WTC11 (cell line): ENCODE measurements at regions not wholly inside any gene's neighbourhood (a gene's known extent, or its start where the extent isn't known, plus 50 kb on each side); places are given as distances from the start of the nearest gene placed in this dataset.

Source experiments
- ATAC-seq: fragments of 200-7000 bp; cut with Tn5 transposase; 2 replicates; pipeline ENCODE4 v1.10.0; 2021; ENCODE audit warnings: mild to moderate bottlenecking, moderate library complexity
- CTCF ChIA-PET: fragments of 300-600 bp; sonication (Branson Sonifier 250); formaldehyde crosslinking; loops from one replicate; lab custom pipeline; 2021; ENCODE audit warnings: antibody characterized with exemption; lab: Charles Lee
- POLR2A ChIA-PET: fragments of 350-600 bp; sonication (Branson Sonifier 250); formaldehyde crosslinking; loops from one replicate; lab custom pipeline; 2021; ENCODE audit warnings: antibody characterized with exemption; lab: Charles Lee
- DNase-seq: peaks from one replicate; pipeline ENCODE4 v3.0.0; 2021; ENCODE audit warnings: low spot score
- H3K27ac Mint-ChIP-seq: 2 replicates; pipeline ENCODE4 v1.8.0; 2021; ENCODE audit warnings: mixed read lengths
- H3K27me3 Mint-ChIP-seq: 2 replicates; pipeline ENCODE4 v1.8.0; 2021; ENCODE audit warnings: low read depth, mild to moderate bottlenecking, moderate library complexity, mixed read lengths
- H3K36me3 Mint-ChIP-seq: 2 replicates; pipeline ENCODE4 v1.8.0; 2021; ENCODE audit warnings: mixed read lengths
- H3K4me1 Mint-ChIP-seq: 2 replicates; pipeline ENCODE4 v1.8.0; 2022; ENCODE audit warnings: mixed read lengths
- H3K4me3 Mint-ChIP-seq: 2 replicates; pipeline ENCODE4 v1.8.0; 2021; ENCODE audit warnings: mild to moderate bottlenecking, moderate library complexity, mixed read lengths
- H3K9me3 Mint-ChIP-seq: 2 replicates; pipeline ENCODE4 v1.8.0; 2021; ENCODE audit warnings: mixed read lengths
- EMX1 ChIP-seq: fragments of 250-450 bp; sonication (Bioruptor Pico); IDR thresholded peaks from 2 replicates; pipeline ENCODE4 v1.8.0; 2021; ENCODE audit warnings: mild to moderate bottlenecking
- IRF1 ChIP-seq: sonication (generic); formaldehyde crosslinking; IDR thresholded peaks from 2 replicates; pipeline ENCODE4 v1.8.0; 2023; ENCODE audit warnings: missing genetic modification reagents
- OVOL2 ChIP-seq: fragments of 250-450 bp; sonication (Bioruptor Pico); IDR thresholded peaks from 2 replicates; pipeline ENCODE4 v1.9.0; 2021; ENCODE audit warnings: mild to moderate bottlenecking, borderline replicate concordance
- SOX15 ChIP-seq: fragments of 250-450 bp; sonication (Bioruptor Pico); IDR thresholded peaks from 2 replicates; pipeline ENCODE4 v1.9.0; 2021; ENCODE audit warnings: mild to moderate bottlenecking
- TP53 ChIP-seq: sonication (generic); formaldehyde crosslinking; IDR thresholded peaks from 2 replicates; pipeline ENCODE4 v1.8.1; 2023; ENCODE audit warnings: mild to moderate bottlenecking, missing genetic modification reagents
- ZNF263 ChIP-seq: sonication (generic); formaldehyde crosslinking; IDR thresholded peaks from 2 replicates; pipeline ENCODE4 v1.8.1; 2022; ENCODE audit warnings: low read depth, mild to moderate bottlenecking, moderate library complexity, missing genetic modification reagents
- ZNF317 ChIP-seq: sonication (generic); formaldehyde crosslinking; IDR thresholded peaks from 2 replicates; pipeline ENCODE4 v1.8.1; 2023; ENCODE audit warnings: low read depth, mild to moderate bottlenecking, moderate library complexity, missing genetic modification reagents, borderline replicate concordance
- ZNF423 ChIP-seq: fragments of 250-450 bp; sonication (Bioruptor Pico); IDR thresholded peaks from 2 replicates; pipeline ENCODE4 v2.1.2; 2022; ENCODE audit warnings: mild to moderate bottlenecking, moderate library complexity
- TF ChIP-seq, protein P1 (sequence below): fragments of 250-450 bp; sonication (Bioruptor Pico); IDR thresholded peaks from 2 replicates; pipeline ENCODE4 v1.9.0; 2021; ENCODE audit warnings: mild to moderate bottlenecking, borderline replicate concordance
- TF ChIP-seq, protein P2 (sequence below): sonication (generic); formaldehyde crosslinking; IDR thresholded peaks from 2 replicates; pipeline ENCODE4 v1.8.0; 2022; ENCODE audit warnings: mild to moderate bottlenecking, missing genetic modification reagents
- TF ChIP-seq, protein P3 (sequence below): sonication (generic); formaldehyde crosslinking; IDR thresholded peaks from 2 replicates; pipeline ENCODE4 v1.8.1; 2022; ENCODE audit warnings: low read depth, mild to moderate bottlenecking, moderate library complexity, missing genetic modification reagents, borderline replicate concordance

DNA sequence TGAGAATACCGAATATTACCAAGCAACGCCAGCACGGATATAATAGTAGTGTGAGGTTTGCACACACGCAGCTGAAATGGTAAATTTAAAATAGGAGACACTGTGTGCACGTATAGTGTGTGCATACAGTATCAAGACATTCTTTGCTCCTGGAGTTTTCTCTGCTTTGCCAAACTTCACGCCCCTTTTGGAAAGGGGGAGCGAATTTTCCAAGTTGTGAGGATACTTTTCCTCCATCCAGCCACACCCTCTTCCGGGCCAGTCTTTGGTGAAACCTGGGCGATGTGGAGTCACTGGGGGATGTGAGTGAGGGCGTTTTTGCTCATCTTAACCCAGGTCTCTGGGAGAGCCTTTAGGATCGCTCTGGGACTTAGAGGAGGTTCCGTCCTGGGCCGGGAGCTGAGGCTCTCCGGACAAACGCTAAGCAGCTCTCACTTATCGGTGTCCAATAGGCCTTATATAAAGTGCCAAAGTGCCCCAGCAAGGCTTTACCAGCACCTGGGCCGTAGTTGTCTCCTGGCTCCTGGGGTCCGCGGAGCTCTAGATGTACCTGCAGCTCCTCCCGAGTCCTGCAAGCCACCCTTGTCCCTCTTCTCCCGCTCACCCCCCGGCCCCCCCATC is 160.0 kb upstream of the MKI67 start (continued):
- TF ChIP-seq TP53 (CRISPR knock-in tag): no peak
- no peak for TF ChIP-seq ZNF263
- no peak for TF ChIP-seq IRF1 (CRISPR knock-in tag)
- no peak for TF ChIP-seq ZNF423 (CRISPR knock-in tag)
- TF ChIP-seq, protein P1, sequence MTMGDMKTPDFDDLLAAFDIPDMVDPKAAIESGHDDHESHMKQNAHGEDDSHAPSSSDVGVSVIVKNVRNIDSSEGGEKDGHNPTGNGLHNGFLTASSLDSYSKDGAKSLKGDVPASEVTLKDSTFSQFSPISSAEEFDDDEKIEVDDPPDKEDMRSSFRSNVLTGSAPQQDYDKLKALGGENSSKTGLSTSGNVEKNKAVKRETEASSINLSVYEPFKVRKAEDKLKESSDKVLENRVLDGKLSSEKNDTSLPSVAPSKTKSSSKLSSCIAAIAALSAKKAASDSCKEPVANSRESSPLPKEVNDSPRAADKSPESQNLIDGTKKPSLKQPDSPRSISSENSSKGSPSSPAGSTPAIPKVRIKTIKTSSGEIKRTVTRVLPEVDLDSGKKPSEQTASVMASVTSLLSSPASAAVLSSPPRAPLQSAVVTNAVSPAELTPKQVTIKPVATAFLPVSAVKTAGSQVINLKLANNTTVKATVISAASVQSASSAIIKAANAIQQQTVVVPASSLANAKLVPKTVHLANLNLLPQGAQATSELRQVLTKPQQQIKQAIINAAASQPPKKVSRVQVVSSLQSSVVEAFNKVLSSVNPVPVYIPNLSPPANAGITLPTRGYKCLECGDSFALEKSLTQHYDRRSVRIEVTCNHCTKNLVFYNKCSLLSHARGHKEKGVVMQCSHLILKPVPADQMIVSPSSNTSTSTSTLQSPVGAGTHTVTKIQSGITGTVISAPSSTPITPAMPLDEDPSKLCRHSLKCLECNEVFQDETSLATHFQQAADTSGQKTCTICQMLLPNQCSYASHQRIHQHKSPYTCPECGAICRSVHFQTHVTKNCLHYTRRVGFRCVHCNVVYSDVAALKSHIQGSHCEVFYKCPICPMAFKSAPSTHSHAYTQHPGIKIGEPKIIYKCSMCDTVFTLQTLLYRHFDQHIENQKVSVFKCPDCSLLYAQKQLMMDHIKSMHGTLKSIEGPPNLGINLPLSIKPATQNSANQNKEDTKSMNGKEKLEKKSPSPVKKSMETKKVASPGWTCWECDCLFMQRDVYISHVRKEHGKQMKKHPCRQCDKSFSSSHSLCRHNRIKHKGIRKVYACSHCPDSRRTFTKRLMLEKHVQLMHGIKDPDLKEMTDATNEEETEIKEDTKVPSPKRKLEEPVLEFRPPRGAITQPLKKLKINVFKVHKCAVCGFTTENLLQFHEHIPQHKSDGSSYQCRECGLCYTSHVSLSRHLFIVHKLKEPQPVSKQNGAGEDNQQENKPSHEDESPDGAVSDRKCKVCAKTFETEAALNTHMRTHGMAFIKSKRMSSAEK (CRISPR knock-in tag): no peak
- TF ChIP-seq SOX15 (CRISPR knock-in tag): no peak
- TF ChIP-seq ZNF317 (CRISPR knock-in tag): no peak

DNA sequence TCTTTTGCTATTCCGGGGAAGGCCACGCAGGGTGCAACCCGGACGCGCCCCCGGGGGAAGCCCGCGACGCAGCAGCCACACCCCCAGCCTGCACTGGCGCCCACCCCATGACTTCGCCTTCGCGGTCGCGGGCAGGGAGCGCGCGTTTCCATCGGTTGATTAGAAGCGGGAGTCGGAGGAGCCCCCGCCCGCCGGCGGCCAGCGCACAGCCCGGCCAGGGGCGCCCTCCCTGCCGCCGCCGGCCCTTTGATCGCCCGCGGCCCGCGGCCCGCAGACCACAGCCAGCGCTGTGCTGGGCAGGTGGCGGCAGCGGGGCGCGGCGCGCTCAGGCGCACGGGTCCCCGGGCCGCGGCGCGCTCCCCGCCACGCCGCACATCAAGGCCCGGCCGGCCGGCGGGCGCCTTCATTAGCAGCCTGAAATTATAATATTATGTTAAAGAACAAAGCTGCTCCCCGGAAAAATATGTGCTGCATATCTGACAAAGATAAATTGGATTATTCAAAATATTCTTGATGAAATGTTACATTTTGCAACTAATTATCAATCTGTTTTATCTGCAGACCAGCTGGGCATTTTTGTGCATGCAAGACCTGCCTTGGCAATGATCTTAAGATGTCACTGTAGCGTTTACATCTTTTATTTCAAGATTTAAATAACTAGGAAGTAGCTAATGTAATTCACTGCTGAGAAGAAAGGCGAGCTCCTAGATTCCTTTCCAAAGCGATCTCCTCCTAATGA is 160.7 kb upstream of the MKI67 start:
- H3K4me3 Mint-ChIP-seq: peak overlapping the region; percentile 61
- TF ChIP-seq, protein P2, sequence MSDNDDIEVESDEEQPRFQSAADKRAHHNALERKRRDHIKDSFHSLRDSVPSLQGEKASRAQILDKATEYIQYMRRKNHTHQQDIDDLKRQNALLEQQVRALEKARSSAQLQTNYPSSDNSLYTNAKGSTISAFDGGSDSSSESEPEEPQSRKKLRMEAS (CRISPR knock-in tag): peak; percentile 43; the same call in 1 of the 2 replicates
- TF ChIP-seq EMX1 (CRISPR knock-in tag): no peak
- peak; percentile 91 for ATAC-seq
- no peak overlapping the region for H3K27ac Mint-ChIP-seq
- ChIA-PET CTCF (interaction anchor here (0.7 to 2.2 kb wide), 7 partner anchors 19 to 1602 kb away, joined by 3 to 6 read pairs (median 4); no protein-coding TSS in a partner anchor), POLR2A (no interaction called here)
- H3K9me3 Mint-ChIP-seq: peaks cover 23% of the 10 kb centered on the region
- peaks cover 57% of the 10 kb centered on the region for H3K27me3 Mint-ChIP-seq
- peaks cover 11% of the 10 kb centered on the region for H3K4me1 Mint-ChIP-seq
- peak; percentile 66 for DNase-seq
- H3K36me3 Mint-ChIP-seq: peaks cover 16% of the 10 kb centered on the region

GRCh38 chr10:128287921-128288320 is 161.7 kb upstream of the MKI67 start:
- no peak for ATAC-seq
- Mint-ChIP-seq H3K36me3 (peaks cover 18% of the 10 kb centered on the region), H3K27me3 (peaks cover 57% of the 10 kb centered on the region), H3K4me1 (peaks cover 11% of the 10 kb centered on the region), H3K4me3 (peak overlapping the region; percentile 61), H3K27ac (no peak overlapping the region), H3K9me3 (peaks cover 30% of the 10 kb centered on the region)
- DNase-seq: no peak
- TF ChIP-seq, protein P3, sequence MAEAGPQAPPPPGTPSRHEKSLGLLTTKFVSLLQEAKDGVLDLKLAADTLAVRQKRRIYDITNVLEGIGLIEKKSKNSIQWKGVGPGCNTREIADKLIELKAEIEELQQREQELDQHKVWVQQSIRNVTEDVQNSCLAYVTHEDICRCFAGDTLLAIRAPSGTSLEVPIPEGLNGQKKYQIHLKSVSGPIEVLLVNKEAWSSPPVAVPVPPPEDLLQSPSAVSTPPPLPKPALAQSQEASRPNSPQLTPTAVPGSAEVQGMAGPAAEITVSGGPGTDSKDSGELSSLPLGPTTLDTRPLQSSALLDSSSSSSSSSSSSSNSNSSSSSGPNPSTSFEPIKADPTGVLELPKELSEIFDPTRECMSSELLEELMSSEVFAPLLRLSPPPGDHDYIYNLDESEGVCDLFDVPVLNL (CRISPR knock-in tag): no peak
- TF ChIP-seq ZNF263: no peak
- CTCF ChIA-PET: interaction anchor here (0.9 to 2.2 kb wide), 3 partner anchors 20 to 77 kb away, joined by 3 to 5 read pairs (median 5); no protein-coding TSS in a partner anchor
- POLR2A ChIA-PET: no interaction called here

DNA sequence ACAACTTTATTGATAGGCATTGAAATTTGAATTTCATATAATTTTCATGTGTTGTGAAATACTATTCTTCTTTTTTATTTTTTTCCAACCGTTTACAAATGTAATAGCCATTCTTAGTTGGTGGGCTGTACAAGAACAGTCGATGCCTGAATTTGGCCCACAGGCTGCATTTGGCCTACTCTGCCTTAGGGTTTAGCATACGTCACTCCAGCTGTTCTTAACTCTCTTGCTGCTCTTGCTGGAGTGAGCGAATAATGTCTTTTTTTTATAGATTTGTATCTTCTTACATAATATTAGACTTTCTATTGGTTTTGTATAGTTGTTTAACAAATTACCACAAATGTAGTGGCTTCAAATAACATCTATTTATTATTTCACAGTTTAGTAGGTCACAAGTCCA is 163.4 kb upstream of the MKI67 start:
- no peak overlapping the region for H3K27ac Mint-ChIP-seq
- TF ChIP-seq OVOL2 (CRISPR knock-in tag): no peak
- no peak for DNase-seq
- peaks cover 18% of the 10 kb centered on the region for H3K36me3 Mint-ChIP-seq
- H3K27me3 Mint-ChIP-seq: peaks cover 49% of the 10 kb centered on the region
- ChIA-PET POLR2A (no interaction called here), CTCF (no interaction called here)
- peaks cover 11% of the 10 kb centered on the region for H3K4me1 Mint-ChIP-seq
- peaks cover 30% of the 10 kb centered on the region for H3K9me3 Mint-ChIP-seq
- no peak for ATAC-seq
- H3K4me3 Mint-ChIP-seq: no peak overlapping the region
